Tibial artery (tissue), 4 donors: ENCODE measurements at regions not wholly inside any gene's neighbourhood (a gene's known extent, or its start where the extent isn't known, plus 50 kb on each side); places are given as distances from the start of the nearest gene placed in this dataset.

Source experiments
- DNase-seq, 2 donors: peaks; one replicate each; pipeline ENCODE4 v3.0.0-alpha.2; 2019
- H3K27ac ChIP-seq, 2 donors: fragments of 200-600 bp; sonication (generic) in 1 of 2; 1 replicate in 1 of 2; 2 replicates in 1 of 2; pipeline ENCODE4 v1.5.1; 2018 to 2019; ENCODE audit warnings: mild to moderate bottlenecking in 1 of 2
- H3K27me3 ChIP-seq, 2 donors: fragments of 200-600 bp; sonication (generic) in 1 of 2; one replicate each; pipeline versions ENCODE4 v1.5.1 to v1.6.0; 2016 to 2019
- H3K36me3 ChIP-seq, 3 donors: fragments of 200-600 bp; sonication (generic) in 2 of 3; one replicate each; pipeline ENCODE4 v1.5.1; 2016 to 2019; ENCODE audit warnings: mild to moderate bottlenecking in 2 of 3
- H3K4me1 ChIP-seq, 4 donors: fragments of 200-600 bp; sonication (generic) in 2 of 4; 1 replicate in 3 of 4; 2 replicates in 1 of 4; pipeline ENCODE4 v1.5.1; 2016 to 2019
- H3K4me3 ChIP-seq, 2 donors: fragments of 200-600 bp; sonication (generic) in 1 of 2; 1 replicate in 1 of 2; 2 replicates in 1 of 2; pipeline ENCODE4 v1.5.1; 2018 to 2019; ENCODE audit warnings: mild to moderate bottlenecking in 2 of 2
- H3K9me3 ChIP-seq, 3 donors: fragments of 200-600 bp; sonication (generic) in 1 of 3; one replicate each; pipeline ENCODE4 v1.5.1; 2016 to 2019
- intact Hi-C: fragments of 100-400 bp; cut with DNase I; formaldehyde crosslinking; loops from one replicate; pipeline ENCODE4 v1.15.0; 2023; ENCODE audit warnings: low total_unique reads
- TF ChIP-seq, protein P1 (sequence below), 2 experiments: fragments of 200-600 bp in 1 of 2; fragments of 450-650 bp in 1 of 2; IDR thresholded peaks; one replicate each; pipeline ENCODE4 v1.5.1; 2017 to 2019; ENCODE audit warnings: antibody characterized with exemption in 2 of 2, mild to moderate bottlenecking in 1 of 2, moderate library complexity in 1 of 2

DNA sequence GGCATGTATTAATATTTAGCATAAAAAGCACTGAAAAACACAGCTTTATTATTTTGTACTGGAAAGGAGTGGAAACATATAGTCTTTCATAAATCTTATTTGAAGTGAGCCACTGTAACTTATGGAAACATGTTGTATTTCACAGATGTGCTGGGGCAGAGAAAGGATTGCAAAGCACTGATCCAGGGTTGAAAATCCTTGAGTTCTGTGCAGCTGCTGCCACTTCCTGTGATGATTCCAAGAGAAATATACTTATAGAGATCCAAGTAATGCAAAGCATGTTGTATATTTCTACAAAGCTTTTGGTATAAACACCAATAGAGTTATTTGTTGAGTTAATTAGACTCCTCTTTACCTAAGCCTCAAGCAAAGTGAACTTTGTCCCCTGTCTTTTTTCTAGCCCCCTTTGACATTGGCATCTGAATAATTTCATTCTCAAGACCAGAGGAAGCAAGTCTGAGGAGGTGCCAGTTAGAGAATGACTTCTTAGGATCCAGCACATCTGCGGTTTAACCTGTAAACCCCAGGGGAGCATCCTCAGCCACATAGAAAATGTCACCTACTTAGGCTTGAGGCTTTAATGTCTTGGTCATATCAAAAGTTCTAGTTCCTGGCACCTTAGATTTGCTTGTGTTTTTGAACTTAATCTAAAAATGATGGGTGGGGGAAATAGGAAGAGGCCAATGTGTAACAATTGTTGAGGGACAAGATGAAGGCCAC, 173.3 kb downstream of the FASLG start:
- H3K36me3 ChIP-seq = no peaks in the 10 kb centered on the region
- no peaks in the 10 kb centered on the region for H3K4me1 ChIP-seq
- H3K9me3 ChIP-seq = no peaks in the 10 kb centered on the region
- intact Hi-C loops = no loop called here
- TF ChIP-seq, protein P1, sequence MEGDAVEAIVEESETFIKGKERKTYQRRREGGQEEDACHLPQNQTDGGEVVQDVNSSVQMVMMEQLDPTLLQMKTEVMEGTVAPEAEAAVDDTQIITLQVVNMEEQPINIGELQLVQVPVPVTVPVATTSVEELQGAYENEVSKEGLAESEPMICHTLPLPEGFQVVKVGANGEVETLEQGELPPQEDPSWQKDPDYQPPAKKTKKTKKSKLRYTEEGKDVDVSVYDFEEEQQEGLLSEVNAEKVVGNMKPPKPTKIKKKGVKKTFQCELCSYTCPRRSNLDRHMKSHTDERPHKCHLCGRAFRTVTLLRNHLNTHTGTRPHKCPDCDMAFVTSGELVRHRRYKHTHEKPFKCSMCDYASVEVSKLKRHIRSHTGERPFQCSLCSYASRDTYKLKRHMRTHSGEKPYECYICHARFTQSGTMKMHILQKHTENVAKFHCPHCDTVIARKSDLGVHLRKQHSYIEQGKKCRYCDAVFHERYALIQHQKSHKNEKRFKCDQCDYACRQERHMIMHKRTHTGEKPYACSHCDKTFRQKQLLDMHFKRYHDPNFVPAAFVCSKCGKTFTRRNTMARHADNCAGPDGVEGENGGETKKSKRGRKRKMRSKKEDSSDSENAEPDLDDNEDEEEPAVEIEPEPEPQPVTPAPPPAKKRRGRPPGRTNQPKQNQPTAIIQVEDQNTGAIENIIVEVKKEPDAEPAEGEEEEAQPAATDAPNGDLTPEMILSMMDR (IDR thresholded peaks at IDR 0.05) = no peak
- no peak overlapping the region for H3K4me3 ChIP-seq
- no peaks in the 10 kb centered on the region for H3K27me3 ChIP-seq
- no peak overlapping the region for H3K27ac ChIP-seq
- no peak for DNase-seq

- H3K27ac ChIP-seq = no peak overlapping the region
- H3K27me3 ChIP-seq = no peaks in the 10 kb centered on the region
- H3K36me3 ChIP-seq = no peaks in the 10 kb centered on the region
- no peak overlapping the region for H3K4me3 ChIP-seq
- H3K9me3 ChIP-seq = no peaks in the 10 kb centered on the region
- H3K4me1 ChIP-seq = no peaks in the 10 kb centered on the region
- intact Hi-C loops = no loop called here
- no peak for DNase-seq
- TF ChIP-seq, protein P1 (IDR thresholded peaks at IDR 0.05) = no peak
These were observed 175.1 kb downstream of the FASLG start for GRCh38 chr1:172833954-172834353.

GRCh38 chr1:172834609-172835008, 175.7 kb downstream of the FASLG start:
- intact Hi-C loops = no loop called here
- TF ChIP-seq, protein P1 (IDR thresholded peaks at IDR 0.05) = no peak
- DNase-seq = no peak

GRCh38 chr1:172835834-172836233, 176.9 kb downstream of the FASLG start:
- Histone ChIP-seq H3K27ac (no peak overlapping the region), H3K36me3 (no peaks in the 10 kb centered on the region), H3K4me1 (no peaks in the 10 kb centered on the region), H3K27me3 (no peaks in the 10 kb centered on the region), H3K4me3 (no peak overlapping the region), H3K9me3 (no peaks in the 10 kb centered on the region)
- intact Hi-C loops = no loop called here
- no peak for DNase-seq
- TF ChIP-seq, protein P1 (IDR thresholded peaks at IDR 0.05) = no peak

More at GRCh38 chr1:172834609-172835008, 175.7 kb downstream of the FASLG start:
- Histone ChIP-seq H3K4me3 (no peak overlapping the region), H3K27ac (no peak overlapping the region), H3K36me3 (no peaks in the 10 kb centered on the region), H3K9me3 (no peaks in the 10 kb centered on the region), H3K4me1 (no peaks in the 10 kb centered on the region), H3K27me3 (no peaks in the 10 kb centered on the region)

GRCh38 chr1:172837816-172838679, 179.1 kb downstream of the FASLG start:
- TF ChIP-seq, protein P1 (IDR thresholded peaks at IDR 0.05) = no peak
- Histone ChIP-seq H3K9me3 (no peaks in the 10 kb centered on the region), H3K27ac (no peak overlapping the region), H3K4me3 (no peak overlapping the region), H3K27me3 (no peaks in the 10 kb centered on the region), H3K36me3 (no peaks in the 10 kb centered on the region), H3K4me1 (no peaks in the 10 kb centered on the region)
- no peak for DNase-seq
- intact Hi-C loops = no loop called here
